AG04450 (cell line): ENCODE measurements at regions not wholly inside any gene's neighbourhood (a gene's known extent, or its start where the extent isn't known, plus 50 kb on each side); places are given as distances from the start of the nearest gene placed in this dataset.

Source experiments
- CTCF ChIA-PET: fragments of 300-600, 350-600 bp; formaldehyde crosslinking; extraction: SDS; loops from one replicate; lab custom pipeline; 2022; ENCODE audit warnings: antibody characterized with exemption, inconsistent platforms; lab: Charles Lee
- POLR2A ChIA-PET: fragments of 350-600 bp; formaldehyde crosslinking; extraction: SDS; loops from one replicate; lab custom pipeline; 2021; ENCODE audit warnings: antibody characterized with exemption, inconsistent platforms; lab: Yijun Ruan, JAX
- DNase-seq: peaks from one replicate; pipeline ENCODE4 v3.0.0-alpha.2; 2011; ENCODE audit warnings: low read depth, low spot score
- H3K27ac ChIP-seq: one replicate; pipeline ENCODE4 v1.5.1; 2012; ENCODE audit warnings: low read depth, low read length, control low read depth
- H3K27me3 ChIP-seq: one replicate; pipeline ENCODE4 v1.6.0; 2012; ENCODE audit warnings: low read length; ENCODE audit not compliant: control insufficient read depth, insufficient read depth
- H3K4me3 ChIP-seq: 2 replicates; pipeline ENCODE4 v1.5.1; 2011; ENCODE audit warnings: mild to moderate bottlenecking, low read depth, low read length, control low read depth
- H3K9me3 ChIP-seq: 2 replicates; pipeline ENCODE4 v1.5.1; 2012; ENCODE audit warnings: low read length; ENCODE audit not compliant: control insufficient read depth, insufficient read depth
- CTCF ChIP-seq: IDR thresholded peaks from 2 replicates; pipeline ENCODE4 v1.5.1; 2011; ENCODE audit warnings: low read depth, low read length, control low read depth, inconsistent platforms

GRCh38 chr18:77750006-77750405 is 500.4 kb downstream of the GALR1 start:
- ChIA-PET CTCF (no interaction called here), POLR2A (no interaction called here)
- Histone ChIP-seq H3K4me3 (no peak overlapping the region), H3K27me3 (no peaks in the 10 kb centered on the region), H3K9me3 (peaks cover 53% of the 10 kb centered on the region), H3K27ac (no peak overlapping the region)
- DNase-seq = no peak
- no peak for TF ChIP-seq CTCF

- ChIA-PET CTCF (no interaction called here), POLR2A (no interaction called here)
- no peaks in the 10 kb centered on the region for H3K27me3 ChIP-seq
- peaks cover 37% of the 10 kb centered on the region for H3K9me3 ChIP-seq
- no peak overlapping the region for H3K4me3 ChIP-seq
- no peak overlapping the region for H3K27ac ChIP-seq
- no peak for DNase-seq
- TF ChIP-seq CTCF = no peak
These were observed 504.9 kb downstream of the GALR1 start for GRCh38 chr18:77754475-77755044.

DNA sequence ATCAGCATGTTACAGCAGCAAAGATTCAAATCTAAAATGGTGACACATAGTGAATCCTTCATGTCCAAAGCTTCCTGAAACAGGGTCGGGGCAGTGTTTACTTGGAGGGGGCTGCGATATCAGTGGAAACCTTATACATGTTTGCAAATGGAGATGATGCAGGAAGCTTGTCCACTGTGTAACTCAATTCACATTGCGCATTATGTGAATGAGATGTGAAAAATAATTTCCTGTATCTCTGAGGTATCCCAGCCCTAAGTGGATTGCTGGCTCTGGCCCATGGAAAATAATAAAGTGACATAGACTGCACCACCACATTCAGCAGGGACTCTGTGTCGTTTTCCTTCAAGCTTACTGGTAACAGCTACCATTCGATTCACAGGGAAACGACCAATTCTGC is 505.5 kb downstream of the GALR1 start:
- POLR2A ChIA-PET = no interaction called here
- Histone ChIP-seq H3K9me3 (peaks cover 32% of the 10 kb centered on the region), H3K4me3 (no peak overlapping the region), H3K27ac (no peak overlapping the region), H3K27me3 (no peaks in the 10 kb centered on the region)
- CTCF ChIA-PET = no interaction called here
- DNase-seq = no peak
- TF ChIP-seq CTCF = no peak

- no peaks in the 10 kb centered on the region for H3K27me3 ChIP-seq
- no peak for DNase-seq
- POLR2A ChIA-PET = no interaction called here
- peaks cover 22% of the 10 kb centered on the region for H3K9me3 ChIP-seq
- no peak for TF ChIP-seq CTCF
- CTCF ChIA-PET = no interaction called here
- no peak overlapping the region for H3K4me3 ChIP-seq
- no peak overlapping the region for H3K27ac ChIP-seq
These were observed 511.7 kb downstream of the GALR1 start for GRCh38 chr18:77761332-77761731.

DNA sequence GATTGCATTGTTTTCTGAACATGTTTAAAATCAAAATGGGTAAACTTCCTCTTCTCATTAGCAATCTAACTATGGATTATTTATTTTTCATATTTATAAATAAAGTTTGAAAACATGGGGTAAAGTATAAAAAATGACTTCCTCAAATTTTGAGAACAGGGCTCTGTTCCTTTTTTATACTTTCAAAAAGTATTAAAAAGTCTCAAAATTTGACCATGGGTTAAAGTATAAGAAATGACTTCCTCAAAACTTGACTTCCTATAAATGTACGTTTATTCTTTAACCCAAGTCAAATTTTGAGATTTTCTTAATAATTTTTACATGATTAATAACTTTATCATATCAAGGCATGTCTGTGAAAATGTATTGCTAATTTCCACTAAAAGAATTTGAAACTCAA is 512.4 kb downstream of the GALR1 start:
- CTCF ChIA-PET = no interaction called here
- no peak for DNase-seq

More for the DNA sequence above, 512.4 kb downstream of the GALR1 start:
- TF ChIP-seq CTCF = no peak
- POLR2A ChIA-PET = no interaction called here
- no peaks in the 10 kb centered on the region for H3K27me3 ChIP-seq
- no peak overlapping the region for H3K4me3 ChIP-seq
- peaks cover 24% of the 10 kb centered on the region for H3K9me3 ChIP-seq
- H3K27ac ChIP-seq = no peak overlapping the region
